HG02798 (cell line): ENCODE measurements at regions not wholly inside any gene's neighbourhood (a gene's known extent, or its start where the extent isn't known, plus 50 kb on each side); places are given as distances from the start of the nearest gene placed in this dataset.

Experiments used
- ATAC-seq: cut with Tn5 transposase; IDR thresholded peaks from one replicate; pipeline ENCODE4 v1.9.1; 2021; ENCODE audit warnings: mild to moderate bottlenecking; ENCODE audit not compliant: unreplicated experiment, poor library complexity

- ATAC-seq, result no peak
These were observed 242.8 kb upstream of the ANKRD55 start for GRCh38 chr5:56475689-56476486.

GRCh38 chr5:56471707-56472106 is 238.6 kb upstream of the ANKRD55 start:
- ATAC-seq, result no peak

GRCh38 chr5:56470007-56470406 is 236.9 kb upstream of the ANKRD55 start:
- no peak for ATAC-seq

- no peak for ATAC-seq
These were observed 235.1 kb upstream of the ANKRD55 start for GRCh38 chr5:56468277-56468676.

GRCh38 chr5:56467176-56467717 is 234.1 kb upstream of the ANKRD55 start:
- ATAC-seq, result no peak

GRCh38 chr5:56466136-56466816 is 233.1 kb upstream of the ANKRD55 start:
- ATAC-seq, result no peak

GRCh38 chr5:56465769-56466135 is 232.6 kb upstream of the ANKRD55 start:
- no peak for ATAC-seq

- ATAC-seq, result no peak
These were observed 232.0 kb upstream of the ANKRD55 start for GRCh38 chr5:56464935-56465768.

GRCh38 chr5:56463944-56464571 is 230.9 kb upstream of the ANKRD55 start:
- ATAC-seq, result no peak

GRCh38 chr5:56461584-56461983 is 228.5 kb upstream of the ANKRD55 start:
- no peak for ATAC-seq

- ATAC-seq, result no peak
These were observed 227.6 kb upstream of the ANKRD55 start for GRCh38 chr5:56460681-56461191.

- ATAC-seq, result no peak
These were observed 227.0 kb upstream of the ANKRD55 start for GRCh38 chr5:56460195-56460546.

- ATAC-seq, result no peak
These were observed 226.5 kb upstream of the ANKRD55 start for GRCh38 chr5:56459394-56460194.

GRCh38 chr5:56457887-56458812 is 225.0 kb upstream of the ANKRD55 start:
- ATAC-seq, result no peak

- ATAC-seq, result no peak
These were observed 222.9 kb upstream of the ANKRD55 start for GRCh38 chr5:56456002-56456401.

- no peak for ATAC-seq
These were observed 222.3 kb upstream of the ANKRD55 start for GRCh38 chr5:56455417-56455816.

- ATAC-seq, result no peak
These were observed 221.2 kb upstream of the ANKRD55 start for GRCh38 chr5:56454219-56454862.

GRCh38 chr5:56451742-56452141 is 218.6 kb upstream of the ANKRD55 start:
- ATAC-seq, result no peak
